ENCODE measurements at regions not wholly inside any gene's neighbourhood (a gene's known extent, or its start where the extent isn't known, plus 50 kb on each side); places are given as distances from the start of the nearest gene placed in this dataset.
"Not testable (repeated sequence)": the region's sequence is repeated elsewhere in the genome, so short reads cannot be mapped to it uniquely, and the experiment has no call there.

DNA sequence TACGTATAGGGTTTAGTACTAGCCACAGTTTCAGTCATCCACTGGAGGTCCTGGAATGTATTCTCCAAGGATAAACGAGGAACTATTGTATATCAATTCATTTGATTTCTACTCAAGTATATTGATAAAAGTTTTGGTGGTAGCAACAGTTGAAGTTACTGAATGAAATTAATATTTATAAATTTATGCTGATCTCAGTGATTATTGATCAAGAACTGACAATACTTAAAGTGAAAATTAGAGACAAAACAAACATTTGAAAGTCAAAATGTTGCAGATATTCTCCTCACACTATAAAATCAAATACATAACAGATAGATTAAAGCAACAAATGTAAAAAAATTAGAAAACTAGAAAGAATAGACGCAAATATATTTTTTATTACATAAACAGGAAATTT, 150.9 kb upstream of the SLC35G4 start:
- DNase-seq = no peak

DNA sequence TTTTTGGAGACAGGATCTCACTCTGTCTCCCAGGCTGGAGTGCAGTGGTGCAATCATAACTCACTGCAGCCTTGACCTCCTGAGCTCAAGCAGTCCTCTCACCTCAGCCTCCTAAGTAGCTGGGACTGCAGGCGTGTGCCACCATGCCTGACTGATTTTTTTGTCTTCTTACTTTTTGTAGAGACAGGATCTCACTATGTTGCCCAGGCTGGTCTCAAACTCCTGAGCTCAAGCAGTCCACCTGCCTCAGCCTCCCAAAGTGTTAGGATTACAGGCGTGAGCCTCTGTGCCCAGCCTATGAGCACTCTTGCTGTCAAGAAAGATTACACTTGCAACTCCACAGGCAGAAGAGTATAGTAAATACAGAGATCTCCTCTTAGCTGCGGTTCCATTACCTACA, 151.5 kb upstream of the SLC35G4 start:
- not testable (repeated sequence) for DNase-seq

DNA sequence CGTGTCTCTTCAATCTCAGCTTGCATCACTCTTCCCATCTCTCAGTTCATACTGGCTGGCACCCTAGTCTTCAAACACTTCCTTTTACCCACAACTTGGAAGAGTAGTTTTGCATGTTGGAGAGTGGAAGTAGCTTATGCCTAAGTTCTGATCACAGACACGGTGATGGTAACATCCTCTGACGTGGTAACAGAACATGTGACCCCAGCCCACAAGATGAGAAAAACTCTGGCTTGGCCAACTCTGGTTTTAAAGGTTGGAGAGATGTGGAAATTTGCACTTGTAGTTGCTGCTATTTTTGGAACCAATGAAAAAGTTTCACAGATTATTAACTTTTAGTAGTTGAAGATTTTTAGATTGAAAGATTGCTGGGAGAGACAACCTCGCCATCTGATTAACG, 155.4 kb upstream of the SLC35G4 start:
- DNase-seq = no peak

DNA sequence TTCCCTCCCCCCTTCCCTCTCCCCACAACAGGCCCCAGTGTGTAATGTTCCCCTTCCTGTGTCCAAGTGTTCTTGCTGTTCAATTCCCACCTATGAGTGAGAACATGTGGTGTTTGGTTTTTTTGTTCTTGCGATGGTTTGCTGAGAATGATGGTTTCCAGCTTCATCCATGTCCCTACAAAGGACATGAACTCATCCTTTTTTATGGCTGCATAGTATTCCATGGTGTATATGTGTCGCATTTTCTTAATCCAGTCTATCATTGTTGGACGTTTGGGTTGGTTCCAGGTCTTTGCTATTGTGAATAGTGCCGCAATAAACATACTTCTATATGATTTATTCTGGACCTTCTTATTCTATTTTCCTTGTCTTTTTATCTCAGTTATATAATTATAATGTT, 165.2 kb upstream of the SLC35G4 start:
- not testable (repeated sequence) for DNase-seq

DNA sequence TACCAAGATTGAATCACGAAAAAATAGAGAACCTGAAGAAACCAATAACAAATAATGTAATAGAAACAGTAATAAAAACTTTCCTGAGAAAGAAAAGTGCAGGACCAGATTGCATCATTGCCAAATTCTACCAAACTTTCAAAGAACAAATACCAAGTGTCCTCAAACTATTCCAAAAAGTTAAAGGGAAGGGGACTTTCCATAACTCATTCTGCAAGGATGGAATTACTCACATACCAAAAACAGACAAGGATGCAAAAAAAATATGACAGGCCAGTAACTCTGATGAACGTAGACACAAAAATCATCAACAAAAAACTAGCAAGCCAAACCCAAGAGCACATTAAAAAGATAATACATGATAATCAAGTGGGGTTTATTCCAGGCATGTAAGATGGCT, 172.3 kb upstream of the SLC35G4 start:
- DNase-seq = no peak

DNA sequence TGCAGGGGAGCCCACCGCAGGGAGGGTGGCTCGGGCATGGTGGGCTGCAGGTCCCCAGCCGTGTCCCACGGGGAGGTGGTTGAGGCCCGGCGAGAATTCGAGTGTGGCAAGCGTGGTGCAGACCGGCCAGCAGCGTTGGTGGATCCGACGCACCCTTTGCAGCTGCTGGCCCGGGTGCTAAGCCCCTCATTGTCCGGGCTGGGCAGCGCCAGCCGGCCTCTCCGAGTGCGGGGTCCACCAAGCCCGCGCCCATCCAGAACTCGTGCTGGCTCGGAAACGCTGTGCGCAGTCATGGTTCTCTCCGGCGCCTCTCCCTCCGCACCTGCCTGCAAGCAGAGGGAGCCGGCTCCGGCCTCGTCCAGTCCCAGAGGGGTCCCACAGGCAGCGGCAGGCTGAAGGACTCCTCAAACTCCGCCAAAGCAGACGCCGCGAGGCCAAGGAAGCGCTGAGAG, 177.0 kb upstream of the SLC35G4 start:
- DNase-seq = no peak

DNA sequence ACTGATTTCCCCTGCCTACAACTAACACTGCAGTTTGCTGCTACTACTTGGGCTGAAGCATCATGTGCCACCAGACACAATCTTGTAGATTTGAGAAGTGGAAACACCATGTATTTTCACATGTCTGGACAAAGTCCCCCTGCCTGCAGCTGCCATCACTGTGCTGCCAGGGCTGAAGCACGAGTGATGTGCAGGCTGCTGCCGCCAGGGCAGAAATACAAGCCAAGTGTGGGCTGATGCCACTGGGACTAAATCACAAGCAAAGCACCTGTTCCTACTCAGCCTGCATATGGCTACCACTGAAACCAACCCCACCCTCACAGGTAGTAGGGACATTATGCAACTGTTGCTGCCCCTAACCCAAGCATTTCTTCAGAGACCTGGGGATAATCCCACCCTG, 179.5 kb upstream of the SLC35G4 start:
- no peak for DNase-seq

DNA sequence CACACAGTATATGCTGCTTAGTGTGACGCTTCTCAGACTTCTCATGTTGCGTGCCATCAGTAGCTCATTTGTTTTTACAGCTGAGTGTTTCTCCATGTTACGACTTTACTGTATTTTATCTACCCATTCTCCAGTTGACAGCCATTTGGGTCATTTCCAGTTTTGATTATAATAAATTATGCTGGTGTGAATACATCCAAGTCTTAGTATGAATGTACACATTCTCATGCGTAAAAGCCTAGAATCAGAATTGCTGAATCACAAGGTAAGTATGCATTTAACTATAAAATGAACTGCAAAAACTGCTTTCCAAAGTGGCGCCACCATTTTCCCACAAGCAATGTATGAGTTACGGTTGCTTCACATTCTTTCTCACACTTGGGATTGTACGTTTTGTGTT, 184.2 kb upstream of the SLC35G4 start:
- DNase-seq = no peak

DNA sequence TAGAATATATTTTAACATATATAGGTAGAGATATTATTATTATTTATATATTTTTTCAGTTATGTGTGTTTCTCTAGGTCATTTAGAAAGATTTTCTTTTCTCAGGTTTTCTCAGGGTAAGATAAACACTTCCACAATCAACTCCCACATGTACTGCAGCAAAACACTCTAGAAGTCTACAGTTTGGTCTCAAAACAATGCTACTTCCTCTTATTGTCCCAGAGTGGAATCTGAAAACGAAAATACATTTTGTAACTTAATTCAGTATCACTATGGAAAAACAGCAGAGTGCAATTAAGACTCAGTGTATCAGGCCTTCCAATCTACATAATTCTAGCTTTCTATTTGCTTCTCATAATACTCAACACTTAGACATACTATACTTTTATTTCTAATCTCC, 190.1 kb upstream of the SLC35G4 start:
- no peak for DNase-seq

DNA sequence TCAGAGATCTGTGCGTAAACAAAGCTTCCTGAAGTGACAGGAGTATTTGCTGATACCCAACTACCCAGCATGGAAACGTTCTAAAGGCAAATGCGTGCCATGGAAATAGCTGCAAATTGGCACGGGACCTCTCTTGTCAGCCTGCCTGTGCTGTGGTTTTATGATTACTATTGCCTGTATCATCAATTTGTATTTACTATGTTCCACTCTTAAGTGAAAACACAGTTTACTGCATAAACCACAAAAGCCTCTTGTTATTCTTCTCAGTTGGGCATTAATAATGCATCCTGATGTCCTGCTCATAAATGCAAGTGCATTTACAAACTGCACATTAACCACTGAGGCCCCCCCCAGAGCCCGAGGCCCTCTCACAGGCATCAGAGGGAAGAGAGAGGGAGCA, 196.6 kb upstream of the SLC35G4 start:
- no peak for DNase-seq

DNA sequence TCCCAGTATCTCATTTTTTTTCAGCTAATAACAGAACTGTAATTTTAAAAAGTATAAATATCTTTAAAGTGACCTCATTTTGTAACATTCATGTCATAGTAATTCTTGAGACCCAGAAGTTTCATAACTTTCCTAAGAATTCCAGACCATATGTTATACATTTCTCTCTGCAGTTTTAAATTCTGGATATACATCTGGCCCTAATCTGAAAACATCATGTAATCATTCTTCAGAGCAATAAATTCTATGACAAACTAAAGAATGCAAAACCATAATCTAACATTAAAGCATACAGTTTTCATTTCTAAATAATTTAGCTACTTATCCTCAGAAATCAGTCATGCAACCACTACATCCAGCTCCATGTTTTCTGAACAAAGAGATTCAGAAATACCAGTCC, 198.3 kb upstream of the SLC35G4 start:
- no peak for DNase-seq

DNA sequence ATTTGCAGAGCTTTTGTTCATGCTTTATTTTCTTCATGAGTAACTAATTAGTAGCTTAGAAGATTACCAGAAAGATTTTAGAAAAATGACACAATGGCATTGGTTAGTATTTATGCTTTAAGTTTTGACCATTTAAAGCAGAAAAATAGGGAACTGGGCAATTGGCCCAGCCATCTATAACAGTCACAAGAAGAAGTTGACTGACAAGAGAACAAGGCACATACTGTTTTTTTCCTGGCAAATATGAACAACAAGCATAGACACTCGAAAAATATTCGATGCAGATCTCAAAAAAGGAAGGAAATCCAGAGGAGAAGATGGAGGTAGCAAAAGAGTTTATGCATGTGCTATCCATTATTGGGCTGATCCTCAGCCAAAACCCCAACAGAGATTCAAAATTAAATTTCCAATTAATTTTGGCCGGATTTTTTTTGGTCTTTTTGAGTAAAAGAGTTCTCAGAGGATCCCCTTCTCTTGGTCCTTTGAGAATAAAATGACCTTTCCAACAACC, 200.8 kb upstream of the SLC35G4 start:
- DNase-seq = no peak

DNA sequence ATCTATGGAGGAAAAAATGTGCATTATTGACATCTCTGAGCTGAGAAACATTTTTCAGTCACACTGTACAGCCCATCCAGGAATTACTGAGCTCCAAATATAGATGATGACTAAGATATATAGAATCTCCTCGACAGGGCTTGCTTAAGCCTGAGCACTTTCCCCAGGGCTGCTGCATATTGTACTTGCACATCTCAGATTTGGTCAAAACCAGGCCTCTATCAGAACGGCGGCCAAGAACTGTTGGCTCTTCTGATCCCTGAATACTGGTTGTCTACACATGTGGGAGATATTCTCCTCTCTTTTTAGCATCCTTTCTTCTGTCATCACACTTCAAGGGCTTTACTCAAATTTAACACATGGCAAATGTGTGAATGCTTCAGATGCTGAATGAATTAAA, 201.5 kb upstream of the SLC35G4 start:
- no peak for DNase-seq

DNA sequence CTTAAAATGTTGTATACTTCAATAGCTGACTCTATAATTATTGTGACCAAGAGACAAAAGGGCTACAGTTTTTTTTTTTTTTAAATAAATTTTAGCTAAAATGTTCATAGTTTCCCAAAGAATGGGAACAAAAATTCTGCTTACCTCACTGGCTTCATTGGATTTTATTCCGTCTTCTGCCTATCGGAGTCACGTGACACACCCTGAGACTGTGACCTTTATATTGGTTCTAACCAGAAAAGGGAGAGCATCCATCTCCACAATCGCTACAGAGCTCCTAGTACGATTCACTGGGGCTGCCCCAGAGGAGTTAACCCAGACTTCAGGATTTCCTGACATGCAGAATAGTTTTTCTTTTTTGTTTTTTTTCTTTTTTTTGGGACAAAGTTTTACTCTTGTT, 203.6 kb upstream of the SLC35G4 start:
- DNase-seq = no peak

DNA sequence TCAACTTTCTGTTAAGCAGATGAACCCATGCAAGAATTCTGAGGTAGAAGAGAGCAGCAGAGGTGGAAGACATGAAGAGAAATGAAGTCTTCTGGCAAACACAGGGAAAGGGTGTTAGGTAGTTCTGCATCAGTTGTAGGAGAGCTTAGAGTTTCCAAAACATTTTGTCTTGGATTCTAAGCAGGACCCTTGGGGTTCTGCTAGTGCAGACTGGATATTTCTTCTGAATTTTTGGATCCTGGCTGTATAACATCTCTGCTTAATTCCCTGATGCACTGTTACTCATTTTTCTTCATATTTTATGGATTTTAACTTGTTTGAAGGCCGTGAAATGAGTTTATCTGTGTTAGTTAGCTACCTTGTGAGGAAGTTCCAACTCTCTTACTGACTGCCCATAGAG, 208.7 kb upstream of the SLC35G4 start:
- no peak for DNase-seq

DNA sequence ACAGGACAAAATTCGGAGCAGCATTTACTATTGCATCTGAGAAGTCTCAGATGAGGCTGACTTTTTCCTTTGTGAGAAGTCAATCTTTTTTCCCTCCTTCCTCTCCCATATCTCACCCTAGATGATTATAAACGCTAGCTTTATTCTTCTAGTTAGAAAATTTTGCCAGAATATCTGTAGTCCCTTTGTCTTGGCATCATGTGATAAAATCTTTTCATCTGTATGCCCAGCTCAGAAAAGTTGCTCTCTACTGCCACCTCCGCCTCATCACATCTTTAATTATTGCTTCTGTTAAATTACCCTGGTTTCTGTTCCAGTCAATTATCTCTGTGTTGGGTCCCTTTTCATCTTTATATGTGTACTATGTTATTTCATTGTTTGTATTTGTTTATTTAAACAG, 210.8 kb upstream of the SLC35G4 start:
- no peak for DNase-seq

DNA sequence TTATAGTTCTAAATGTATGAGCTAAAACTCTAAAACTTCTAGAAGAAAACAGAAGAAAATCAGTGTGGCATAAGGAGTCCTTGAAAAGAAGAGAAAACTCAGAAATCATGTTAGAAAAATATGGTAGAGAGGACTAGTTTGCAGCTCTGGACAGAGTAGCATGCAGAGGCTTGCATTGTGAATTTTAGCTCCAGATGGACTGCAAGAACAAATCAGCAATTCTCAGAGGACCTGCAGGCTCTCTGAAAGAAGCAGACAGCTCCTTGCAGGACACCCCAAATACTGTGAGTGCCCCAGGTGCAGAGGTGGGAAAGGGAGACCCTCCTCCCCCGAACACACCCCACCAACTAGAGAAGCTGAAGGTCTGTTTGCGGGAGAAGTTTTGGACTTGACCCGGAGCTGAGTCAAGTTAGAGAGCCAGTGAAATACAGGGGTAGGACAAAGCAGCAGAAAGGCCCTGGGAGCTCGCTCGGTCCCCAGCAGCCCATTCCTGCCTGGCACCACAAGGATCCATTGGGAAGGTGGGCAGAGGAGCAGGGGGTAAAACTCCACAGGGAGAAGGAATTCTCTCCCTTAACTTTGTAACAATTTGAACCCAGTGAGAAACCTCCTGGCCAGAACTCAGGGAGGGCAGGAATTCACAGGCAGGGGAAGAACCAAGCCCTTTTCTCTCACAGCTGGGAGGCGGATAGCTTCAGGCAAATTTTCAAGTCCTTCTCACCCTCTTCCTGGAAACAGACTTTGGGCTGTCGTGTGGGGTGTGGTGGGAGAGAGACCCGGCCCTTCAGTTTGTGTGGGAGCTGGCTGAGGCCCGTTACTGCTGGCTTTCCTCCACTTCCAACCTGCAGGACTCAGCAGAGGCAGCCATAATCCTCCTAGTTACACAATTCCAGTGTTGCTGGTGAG, 216.2 kb upstream of the SLC35G4 start:
- no peak for DNase-seq

DNA sequence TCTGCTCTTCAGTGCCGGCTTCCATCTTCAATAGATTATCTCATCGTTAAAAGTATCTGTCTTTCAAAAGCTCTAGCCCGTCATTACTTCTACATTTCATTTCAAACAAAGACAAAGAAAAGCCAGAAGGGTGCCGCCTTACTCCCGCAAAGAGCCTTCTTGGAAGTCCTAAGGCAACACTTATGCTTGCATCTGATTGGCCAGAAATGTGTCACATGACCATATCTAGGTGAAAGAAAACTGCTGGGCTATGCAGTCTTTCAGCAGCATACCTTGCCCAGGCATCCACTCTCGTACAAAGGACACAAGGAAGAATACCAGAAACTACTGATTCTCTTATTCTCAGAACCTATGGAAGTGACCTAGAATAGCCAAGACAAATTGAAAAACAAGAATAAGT, 217.1 kb upstream of the SLC35G4 start:
- DNase-seq = no peak

DNA sequence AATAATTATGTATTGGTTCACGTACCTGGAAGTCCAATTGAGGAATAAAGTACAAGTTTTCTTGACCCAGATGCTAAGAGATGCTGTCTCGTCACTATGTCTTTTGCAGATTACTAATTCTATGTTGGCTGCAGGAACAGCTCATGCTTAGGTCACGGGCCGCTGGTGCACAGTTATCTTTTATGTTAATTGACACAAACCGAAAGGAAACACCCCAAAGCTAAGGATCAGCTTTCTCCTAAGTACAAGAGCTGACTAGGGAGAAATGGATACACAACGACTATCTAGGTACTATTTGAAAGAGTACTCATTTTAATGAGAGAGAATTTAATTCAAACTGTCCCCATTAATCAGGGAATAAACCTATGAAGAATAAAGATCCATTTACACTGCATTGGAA, 217.7 kb upstream of the SLC35G4 start:
- DNase-seq = no peak

DNA sequence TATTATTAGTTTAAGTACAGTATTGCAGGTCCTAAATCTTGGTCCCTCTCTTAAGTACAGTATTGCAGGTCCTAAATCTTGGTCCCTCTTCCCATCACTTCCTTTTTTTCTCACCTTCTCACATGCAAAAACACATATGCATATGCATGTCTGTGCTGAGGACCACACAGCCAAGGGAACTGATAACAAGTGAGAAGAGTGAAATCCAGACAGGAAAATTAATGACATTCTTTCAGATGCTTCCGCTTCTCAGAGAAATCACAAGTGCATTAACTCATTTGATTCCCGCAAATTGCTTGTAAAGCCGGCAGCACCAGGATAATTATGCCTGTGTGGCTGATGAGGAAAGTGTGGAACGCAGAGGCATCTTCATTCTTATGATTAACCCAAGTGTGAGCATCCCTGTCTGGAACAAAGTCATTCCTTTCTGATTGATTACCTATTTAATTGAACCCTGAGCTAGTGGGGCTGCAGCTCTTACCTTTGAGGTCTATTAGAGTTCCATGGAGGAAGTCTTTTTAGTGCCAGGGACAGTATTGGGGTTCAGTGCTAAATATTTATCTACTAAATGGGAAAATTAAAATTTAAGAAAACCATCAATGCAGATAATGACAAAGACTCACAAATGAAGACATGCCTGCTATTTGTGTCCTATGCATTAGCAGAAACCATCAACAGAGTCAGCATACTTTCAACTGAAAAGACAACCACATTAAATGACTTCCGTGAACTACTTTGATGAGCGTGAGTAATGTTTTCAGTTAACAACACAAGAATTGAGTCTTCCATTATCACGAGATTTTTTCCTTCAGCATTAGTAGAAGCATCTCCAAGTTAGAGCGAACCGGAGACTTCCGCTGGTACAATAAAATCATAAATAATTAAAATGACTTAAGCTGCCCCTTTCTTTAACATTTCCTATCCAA, 220.4 kb upstream of the SLC35G4 start:
- no peak for DNase-seq

DNA sequence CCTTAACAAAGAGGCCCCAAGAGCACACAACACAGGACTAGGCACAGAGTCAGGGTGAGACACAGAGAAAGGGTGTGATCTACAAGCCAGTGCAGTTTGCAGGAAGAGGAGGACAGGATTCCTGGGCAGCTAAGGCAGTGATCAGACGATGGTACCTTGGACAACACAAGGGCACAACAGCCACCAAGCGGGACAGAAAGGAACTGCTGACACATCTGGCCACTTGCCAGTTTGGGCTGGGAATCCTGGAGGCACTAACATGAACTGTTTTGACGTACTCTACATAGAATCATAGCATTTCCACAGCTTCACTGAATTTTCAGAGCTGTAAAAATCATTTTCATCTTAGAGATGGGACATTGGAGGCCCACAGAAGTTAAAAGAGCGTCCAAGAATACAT, 221.5 kb upstream of the SLC35G4 start:
- DNase-seq = peak; percentile 20

DNA sequence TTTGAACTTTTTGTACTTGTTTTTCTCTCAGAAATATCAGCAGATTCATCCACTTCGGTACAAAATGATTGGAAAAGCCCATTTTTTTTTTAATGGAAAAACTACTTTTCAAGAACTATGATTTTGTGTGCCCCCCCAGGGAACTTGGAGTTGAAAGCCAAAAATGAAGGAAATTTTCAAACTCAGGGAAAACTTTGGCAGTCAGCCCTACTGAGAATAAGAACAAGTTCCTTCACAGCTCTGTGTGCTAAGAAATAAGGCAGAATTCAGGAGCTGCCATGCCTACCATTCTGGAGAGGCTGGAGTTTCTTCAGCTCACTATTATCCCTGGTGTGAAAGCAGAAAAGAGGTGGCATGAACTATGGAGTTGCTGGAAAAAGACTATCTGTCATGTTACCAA, 226.0 kb upstream of the SLC35G4 start:
- DNase-seq = no peak

DNA sequence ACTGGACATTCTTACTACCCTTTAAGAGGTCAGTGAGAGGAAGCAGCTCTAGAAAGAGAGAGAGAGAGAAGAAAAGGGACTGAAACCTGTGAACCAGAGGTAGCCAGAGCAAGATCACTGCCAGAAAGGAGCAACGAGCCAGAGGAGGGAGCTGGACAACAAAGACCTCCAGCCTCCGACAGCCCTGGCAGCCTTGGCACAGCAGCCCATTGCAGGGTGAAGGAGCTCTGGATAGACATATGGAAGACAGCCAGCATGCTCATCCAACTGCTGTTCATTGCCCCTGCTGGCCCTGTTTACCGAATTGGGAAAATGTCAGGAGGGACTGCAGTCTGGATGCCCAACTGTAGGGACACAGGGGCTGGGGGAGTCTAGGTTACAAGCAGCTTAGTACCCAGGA, 228.4 kb upstream of the SLC35G4 start:
- DNase-seq = no peak

DNA sequence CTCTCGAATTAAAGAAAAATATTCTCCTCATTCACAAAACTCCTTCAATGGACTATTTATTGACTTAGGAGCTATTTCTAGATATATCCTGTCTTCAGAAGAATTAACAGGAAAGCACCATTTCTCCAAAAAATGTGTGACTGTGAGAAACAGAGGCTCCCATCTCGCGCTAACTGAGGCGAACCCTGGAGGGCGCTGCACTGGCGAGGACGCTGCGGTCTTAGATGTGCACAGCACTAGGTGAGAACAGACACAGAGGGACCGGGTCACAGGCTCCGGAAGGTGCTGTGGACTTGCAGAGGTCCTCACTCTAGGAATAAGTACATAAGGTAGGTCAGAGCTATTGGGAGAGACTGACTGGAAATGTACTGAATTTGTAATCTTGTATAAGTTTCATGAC, 229.7 kb upstream of the SLC35G4 start:
- DNase-seq = no peak

All from GF-D8 (cell line).